GM18909 (cell line): ENCODE measurements at regions not wholly inside any gene's neighbourhood (a gene's known extent, or its start where the extent isn't known, plus 50 kb on each side); places are given as distances from the start of the nearest gene placed in this dataset.

ENCODE experiments used
- ATAC-seq: cut with Tn5 transposase; IDR thresholded peaks from one replicate; pipeline ENCODE4 v1.9.1; 2021; ENCODE audit warnings: mild to moderate bottlenecking; ENCODE audit not compliant: unreplicated experiment, poor library complexity

DNA sequence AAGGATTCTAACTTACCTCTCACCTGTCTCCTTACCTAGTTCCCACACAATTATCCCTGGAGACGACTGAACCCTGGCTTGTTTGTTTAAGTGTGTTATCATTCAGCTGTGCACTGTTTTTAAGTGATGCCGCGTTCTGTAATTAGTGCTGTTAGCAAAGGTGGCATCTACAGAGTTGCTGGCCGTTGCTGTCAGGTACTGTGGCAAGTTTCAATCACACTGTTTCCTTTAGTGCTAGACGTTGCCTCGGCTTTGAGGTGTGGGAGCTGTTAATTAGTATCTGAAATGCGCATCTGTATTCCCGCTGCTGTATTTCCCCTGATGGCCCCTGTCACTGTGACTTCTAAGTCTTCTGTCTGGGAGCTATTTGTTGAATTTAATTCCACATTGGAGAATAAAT lies 193.8 kb upstream of the GAS1 start:
- ATAC-seq, result no peak

DNA sequence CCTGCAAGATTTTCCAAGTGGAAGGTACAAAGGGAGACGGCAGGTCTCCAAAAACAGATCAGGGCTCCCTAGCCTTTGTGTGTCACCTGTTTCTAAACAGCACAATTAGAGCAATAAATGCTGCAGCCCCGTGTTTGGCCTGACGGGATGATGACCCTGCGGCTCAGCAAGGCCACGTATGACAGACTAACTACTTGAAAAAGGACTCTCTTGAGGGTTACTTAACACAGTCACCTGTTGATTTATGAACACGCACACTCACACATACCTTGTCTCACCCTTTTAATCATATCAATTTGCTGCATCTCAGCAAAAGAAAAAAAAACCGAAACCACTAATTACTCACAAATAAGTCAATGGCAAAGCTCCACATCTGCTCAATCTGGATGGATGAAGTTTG lies 199.6 kb upstream of the GAS1 start:
- ATAC-seq, result no peak

DNA sequence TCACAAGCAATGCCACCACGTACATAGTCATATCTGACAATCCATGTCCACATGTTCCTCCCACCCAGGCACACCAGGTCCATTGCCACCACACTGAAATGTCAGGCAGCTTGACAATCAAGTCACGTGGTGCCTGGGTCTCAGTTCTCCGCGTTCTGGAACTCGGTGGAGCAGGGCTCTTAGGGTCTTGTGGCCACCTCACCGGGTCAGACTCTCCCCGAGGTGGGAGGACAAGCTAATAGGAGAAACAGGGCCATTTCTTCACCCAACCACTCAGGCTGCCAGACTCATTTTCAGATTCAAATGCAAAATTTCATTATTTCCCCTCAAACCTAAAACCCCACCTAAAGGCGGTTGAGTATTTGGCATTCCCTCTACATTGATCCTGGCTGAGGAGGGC lies 200.5 kb upstream of the GAS1 start:
- ATAC-seq, result no peak

DNA sequence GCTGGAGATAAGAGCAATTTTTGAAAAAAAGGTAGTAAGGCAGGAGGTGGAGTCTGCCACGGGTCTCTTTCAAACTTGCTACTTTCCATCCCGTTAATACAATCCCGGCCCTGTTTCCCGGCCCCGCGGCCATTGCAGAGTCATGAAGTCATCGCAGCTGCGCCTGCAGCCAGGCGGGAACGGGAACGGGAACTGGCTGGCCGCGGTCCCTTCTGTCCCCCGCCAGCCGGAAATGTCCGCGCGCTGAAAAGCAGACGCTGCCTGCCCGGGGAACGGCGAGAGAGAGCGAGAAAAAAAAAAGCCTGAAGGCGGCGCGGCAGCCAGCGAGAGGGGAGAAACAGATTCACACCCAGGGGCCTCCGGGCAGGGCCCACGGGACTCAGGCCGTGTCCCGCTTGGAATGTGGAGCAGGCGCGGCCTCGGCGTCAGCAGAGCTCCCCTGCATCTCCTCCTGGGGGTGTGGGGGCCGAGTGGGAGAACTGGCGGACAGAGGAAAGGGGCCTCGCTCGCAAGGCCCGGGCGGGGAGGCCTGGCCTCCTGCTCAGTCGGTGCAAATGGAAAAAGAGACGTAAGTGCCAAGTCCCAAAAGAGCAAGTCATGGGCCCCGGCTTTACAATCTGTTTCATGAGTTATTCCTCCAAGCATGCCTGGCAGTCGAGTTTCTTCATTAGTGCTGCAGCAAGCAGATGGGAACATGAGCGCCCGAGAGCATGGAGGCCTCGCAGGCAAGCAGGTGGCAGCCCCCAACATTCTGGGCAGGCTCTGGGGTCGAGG lies 201.2 kb upstream of the GAS1 start:
- no peak for ATAC-seq

DNA sequence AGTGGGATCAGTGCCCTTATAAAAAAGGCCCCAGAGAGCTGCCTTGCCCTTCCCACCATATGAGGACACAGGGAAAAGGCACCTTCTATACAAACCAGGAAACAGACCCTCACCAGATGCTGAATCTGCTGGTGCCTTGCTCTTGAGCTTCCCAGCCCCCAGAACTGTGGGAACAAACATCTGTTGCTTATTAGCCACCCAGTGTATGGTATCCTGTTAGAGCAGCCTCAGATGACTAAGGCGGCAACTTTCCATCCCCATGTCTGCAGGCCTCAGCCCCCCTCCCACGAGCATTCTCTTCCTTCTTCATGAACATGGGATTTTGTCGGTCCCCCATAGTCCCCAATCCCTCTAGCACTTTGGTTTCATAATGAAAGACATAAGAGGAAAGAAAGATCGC lies 202.5 kb upstream of the GAS1 start:
- no peak for ATAC-seq

DNA sequence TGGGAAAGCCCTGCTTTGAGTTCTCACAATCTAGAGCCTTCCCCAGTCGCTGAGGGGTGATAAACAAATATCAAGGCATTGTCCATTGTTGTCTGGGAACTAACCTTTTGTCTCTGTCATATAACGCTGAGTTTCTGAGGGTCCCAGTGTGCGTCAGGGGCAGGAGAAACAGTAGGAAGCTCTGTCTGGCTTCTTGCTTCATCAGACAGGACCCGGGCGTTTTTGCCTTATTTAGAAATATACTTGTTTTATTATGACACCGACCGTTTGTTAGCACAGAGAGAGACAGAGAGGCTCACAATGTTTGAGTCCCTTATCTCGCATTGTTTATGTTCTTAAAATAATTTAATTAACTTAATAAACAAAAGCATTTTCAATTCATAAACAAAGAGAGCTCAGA lies 204.9 kb upstream of the GAS1 start:
- ATAC-seq, result no peak

DNA sequence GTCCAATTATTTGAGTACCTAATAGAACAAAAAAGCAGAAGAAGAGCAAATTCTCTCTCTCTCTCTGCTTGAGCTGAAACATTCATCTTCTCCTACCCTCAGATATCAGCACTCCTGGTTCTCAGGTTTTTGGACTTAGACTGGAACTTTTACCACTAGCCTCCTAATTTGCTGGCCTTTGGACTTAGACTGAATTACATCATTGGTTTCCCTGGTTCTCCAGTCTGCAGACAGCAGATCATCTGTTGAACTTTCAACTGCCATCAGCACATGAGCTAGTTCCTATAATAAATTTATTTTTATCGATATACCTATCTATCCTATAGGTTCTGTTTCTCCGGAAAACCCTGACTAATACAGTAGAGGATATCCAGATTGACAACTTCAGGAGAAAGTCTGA lies 208.9 kb upstream of the GAS1 start:
- no peak for ATAC-seq

DNA sequence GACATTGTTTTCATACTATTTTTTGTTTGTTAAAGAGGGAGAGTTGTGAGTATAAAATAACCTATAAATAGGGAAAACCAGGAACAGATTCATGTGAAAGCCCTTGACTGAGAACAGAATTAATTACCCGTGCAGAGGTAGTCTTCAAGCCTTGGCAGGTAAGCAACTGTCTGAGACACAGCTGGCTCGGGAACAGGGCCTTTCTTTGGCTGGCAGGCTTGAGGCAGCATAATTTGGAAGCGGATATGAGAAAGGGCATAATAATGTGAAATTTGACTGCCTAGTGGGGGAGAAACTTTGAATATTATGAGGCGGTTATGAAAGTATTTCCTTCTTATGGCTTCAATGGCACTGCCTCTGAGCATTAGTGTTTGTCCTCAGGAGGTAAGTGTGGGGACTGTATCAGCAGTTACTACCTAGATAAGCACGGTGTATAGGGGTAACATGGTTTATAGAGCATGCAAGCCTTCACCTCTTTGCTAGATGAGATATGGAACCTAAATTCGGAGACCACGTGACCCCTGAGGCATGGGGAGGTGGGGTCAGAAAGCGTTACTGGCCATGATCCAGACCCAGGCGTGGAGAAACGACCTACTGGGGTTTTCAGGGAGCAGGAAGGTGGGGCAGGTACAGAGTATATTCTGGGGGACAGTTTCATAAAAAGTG lies 210.2 kb upstream of the GAS1 start:
- no peak for ATAC-seq

DNA sequence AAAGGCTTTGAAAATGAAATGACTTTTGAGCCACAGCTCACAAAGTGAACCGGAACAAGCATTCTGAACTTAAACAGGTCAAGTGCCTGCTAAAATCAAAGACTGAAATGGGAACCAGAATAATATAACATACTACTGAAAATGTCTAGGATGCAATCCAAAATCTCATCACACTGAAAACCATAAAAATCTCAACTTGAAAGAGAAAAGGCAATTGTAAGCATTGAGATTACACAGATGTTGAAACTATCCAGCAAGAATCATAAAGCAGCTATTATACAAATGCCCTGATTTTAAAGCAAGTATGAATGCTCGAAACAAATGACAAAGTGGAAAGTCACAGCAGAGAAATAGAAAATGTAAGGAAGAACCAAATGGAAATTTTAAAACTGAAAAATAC lies 211.5 kb upstream of the GAS1 start:
- no peak for ATAC-seq

DNA sequence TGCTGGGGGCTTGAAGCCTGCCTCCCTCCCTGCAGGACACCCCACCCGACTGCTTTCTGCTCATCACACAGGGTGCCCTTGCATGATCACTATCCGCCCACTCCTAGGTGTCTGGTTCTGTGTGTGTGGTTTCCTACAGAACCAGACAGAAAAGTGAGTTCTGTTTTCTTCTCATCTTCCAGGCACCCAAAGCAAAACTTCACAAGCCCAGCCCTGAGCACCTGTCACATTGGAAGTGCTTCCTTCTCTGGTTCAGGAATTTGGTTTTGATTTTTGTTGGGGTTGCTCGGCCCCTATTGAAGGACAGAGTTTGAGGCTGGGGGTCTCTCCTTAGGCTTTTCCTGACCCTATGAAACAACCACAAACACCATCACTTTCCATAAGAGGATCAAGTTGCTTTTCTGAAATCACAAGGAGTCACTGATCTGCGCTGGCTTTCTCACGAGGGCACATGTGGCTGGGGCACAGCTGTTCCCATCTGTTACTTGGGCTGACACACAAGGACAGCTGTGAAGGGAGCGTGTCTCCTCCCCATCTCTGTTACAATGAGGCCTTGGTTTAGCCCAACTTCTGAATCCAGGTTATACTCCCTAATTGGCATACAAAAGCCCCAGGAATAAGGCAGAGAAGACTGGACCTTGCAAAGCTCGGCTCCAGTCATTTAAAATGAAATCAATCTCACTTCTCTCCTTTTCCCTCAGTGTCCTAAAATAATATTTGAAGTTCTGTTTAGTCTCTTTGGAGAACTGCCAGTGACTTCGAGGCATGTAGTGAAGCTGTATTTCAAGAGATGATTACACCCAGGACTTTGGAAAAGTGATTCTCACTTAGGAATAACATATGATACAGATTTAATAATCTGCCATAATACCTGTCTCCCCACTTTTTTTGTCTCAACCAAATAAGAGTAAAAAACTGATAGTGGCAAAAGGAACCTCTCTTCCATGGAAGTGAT lies 213.1 kb upstream of the GAS1 start:
- ATAC-seq, result no peak

DNA sequence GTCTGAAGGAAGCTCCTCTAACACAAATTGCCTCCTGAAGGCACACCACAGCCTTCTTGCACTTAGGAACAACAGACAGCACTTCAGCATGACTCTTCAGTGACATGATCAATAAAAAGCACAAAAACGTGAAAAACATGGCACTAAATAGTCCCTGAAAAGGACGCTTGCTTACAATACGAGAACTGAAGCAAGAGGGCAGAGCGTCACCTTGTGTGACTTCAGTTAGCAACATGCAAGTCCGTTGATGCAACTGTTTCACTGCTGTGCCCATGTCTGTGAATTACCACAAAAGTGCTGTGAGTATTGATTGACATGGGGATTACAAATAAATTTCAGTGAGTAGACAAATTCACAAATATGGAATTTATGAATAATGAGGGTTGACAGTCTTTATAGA lies 219.9 kb upstream of the GAS1 start:
- no peak for ATAC-seq

DNA sequence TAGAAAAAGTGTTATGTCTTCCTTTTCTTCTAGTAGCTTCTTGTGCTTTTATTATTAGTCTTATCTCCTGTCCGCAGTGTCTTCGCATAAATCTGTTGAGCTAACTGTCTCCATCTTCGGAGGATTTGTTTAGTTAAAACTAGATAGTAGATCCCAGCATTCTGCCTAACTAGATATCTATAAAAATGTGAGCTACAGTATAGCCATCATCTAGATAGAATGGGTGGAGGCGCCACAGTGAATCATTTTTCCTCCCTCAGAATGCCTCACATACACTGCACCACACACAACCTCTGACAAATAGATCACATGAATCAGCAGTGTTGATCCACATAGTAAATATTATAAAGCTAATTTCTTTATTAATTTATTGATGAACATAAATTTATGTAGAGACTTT lies 220.3 kb upstream of the GAS1 start:
- no peak for ATAC-seq

DNA sequence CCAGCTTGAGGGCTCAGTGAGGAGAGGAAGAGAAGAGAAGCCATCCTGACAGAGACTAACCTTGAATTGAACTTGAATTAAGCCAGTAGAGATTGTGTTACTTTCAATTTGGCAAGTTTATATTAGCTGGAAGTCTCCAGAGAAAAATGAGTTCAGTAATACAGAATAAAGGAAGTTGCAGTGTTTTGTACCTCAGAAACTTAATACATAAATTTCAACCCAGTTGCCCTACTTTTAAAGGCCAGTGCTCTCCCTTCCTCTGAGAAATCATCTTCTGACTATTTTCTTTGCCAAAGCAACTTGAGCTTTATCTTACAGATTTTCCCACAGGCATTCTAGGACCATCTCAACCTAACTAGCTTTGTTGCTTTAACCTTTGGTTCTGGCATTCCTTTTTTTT lies 231.0 kb upstream of the GAS1 start:
- ATAC-seq, result no peak

DNA sequence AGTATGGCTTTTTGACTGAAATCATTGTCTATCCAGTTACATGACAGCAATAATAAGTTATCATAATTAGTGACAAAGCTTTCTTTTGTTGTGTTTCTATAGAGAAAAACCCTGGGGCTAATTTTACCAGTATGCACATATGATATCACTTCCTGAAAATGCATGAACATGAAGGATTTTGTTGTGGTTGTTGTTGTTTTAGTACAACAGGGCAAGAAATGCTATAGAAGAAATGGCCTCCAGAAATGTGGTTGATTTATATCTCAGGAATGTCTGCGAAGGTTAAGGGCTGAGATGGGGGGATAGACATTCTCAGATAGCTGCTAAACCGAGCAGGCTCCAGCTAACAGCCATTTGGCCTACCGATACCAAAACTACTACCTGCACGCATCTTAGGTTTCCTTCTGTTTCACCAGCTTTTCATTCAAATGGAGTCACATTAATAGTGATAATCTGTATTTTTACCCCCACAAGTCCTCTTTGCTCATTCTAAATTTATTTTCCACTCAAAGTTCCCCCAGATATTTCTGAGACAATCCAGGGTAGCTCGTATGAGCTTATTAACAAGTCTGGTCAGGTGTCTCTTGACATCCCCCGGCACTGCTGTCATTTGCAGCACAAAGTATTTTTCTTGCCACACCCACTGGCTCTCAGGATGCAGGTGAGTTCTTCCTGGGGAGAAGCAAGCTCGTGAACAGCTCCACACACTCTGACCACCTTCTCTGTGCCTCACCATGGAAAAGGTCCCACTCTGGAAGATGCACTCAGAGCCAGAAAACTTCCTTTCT lies 232.4 kb upstream of the GAS1 start:
- no peak for ATAC-seq

DNA sequence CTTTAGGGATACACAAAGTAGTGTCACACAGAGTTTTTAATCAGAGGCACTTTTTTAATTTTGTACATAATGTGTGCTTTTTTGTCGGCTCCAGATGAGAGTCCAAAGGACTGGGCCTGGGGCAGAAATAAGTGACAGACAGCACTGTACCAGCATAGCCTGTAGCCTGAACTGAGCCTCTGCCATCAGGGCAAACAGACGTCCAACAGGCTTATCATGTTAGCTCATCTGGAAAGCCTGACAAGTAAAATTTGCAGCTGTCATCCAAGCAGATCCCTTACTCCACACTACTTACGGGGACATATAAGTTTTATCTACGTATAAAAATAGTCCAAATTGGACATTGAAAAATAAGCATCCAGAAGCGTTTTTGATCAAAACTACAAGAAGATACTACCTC lies 233.1 kb upstream of the GAS1 start:
- no peak for ATAC-seq

DNA sequence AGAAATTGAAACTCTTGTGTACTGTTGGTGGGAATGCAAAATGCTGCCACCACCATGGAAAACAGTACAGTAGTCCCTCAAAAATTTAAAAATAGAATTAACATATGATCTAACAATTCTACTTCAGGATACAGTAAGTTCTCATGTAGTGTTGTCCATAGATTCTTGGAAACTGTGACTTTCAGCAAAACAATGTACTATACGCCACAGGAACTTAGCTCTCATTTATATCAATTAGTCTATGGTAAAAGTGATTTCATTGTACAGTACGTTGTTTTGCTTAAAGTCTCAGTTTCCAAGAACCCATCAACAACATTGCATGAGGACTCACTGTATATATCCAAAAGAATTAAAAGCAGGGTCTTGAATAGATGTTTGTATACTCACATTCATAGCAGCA lies 233.5 kb upstream of the GAS1 start:
- no peak for ATAC-seq

DNA sequence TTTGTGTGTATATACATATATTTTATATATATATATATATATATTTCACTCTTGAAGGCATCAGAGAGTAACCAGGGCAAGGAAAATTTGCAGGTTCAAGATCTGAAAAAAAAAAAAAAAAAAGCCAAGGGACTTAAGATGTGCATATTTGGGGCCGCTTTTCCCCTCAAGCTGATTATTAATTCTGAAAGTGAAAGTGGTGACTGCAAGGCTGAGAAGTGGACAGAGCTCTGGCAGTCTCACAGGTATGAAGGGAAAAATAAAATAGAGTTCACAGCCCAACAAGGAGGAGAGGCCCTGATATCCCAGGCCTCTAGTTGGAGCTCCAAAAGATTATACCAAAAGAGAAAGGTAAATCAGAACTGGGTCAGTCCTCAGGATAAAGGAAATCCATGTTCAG lies 234.4 kb upstream of the GAS1 start:
- ATAC-seq, result peak; percentile 47

DNA sequence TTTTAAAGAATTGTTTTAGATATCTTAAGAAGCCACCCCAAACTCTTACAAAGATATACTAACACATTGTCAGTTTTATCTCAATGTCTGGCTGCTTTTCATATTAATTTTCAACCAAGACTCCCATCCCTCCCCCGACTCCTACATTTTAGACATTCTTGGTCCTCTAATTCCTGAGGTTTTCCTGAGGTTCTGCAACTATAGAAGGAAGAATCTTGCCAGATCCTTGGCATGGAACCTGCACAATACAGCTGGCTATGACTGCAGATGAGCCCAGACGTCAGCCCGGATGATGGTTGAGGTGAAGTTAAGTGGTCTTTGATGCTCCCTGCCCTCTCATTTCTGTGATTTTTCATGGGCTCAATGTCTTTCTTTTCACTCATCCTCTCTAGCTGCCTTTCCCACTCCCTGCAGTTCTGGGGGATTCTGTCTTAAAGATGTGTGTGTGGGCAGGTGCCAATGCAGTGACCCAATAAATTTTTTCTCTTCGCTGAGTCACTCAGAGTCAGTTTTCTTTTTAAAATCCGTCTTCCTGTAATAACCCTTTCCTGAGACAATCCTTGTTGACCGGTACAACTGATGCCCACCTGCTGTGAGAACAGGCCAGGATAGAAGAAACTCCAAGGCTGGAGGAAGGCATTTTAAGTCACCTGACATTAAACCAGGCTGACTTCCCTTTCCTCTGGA lies 237.8 kb upstream of the GAS1 start:
- ATAC-seq, result no peak

DNA sequence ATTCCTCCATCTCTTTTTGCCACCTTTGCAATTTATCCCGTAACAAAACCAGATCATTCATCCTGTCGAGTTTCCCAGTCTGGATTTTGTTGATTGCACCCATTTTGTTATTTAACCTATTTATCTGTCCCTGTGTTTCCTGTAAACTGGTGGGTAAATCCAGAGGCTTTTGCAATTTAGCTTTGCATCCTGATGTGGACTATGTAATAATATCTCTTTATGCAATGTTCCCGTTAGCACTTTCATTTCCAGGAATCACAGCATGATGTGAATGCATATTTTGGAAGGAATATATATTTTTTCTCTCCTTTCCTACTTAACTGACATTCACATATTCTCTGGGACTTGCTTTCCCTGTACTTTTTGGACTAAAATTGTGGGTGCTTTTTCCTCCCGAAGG lies 240.3 kb upstream of the GAS1 start:
- ATAC-seq, result no peak

DNA sequence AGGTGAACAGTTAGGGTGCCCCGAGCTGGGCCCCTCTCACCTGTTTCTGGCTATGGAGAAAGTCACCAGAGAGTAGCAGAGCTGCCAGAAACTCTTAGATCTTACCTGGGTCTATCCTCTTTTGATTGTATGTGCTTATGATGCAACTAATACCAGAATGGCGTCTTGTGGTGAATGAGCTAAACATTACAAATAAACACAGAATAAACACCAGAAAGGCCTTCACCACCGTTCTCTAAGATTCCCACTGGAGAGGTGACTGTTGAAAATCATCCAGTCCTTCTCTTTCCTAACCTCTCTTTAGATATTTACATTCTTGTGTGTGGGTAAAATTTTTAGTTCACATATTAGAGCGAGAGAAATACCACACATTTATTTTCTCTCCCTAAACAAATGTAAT lies 241.7 kb upstream of the GAS1 start:
- ATAC-seq, result no peak
